Transverse colon (tissue), 3 donors: ENCODE measurements at regions not wholly inside any gene's neighbourhood (a gene's known extent, or its start where the extent isn't known, plus 50 kb on each side); places are given as distances from the start of the nearest gene placed in this dataset.

Source experiments
- EP300 ChIP-seq: sonication (generic); formaldehyde crosslinking; IDR thresholded peaks from one replicate; pipeline ENCODE4 v1.6.1; 2017; ENCODE audit warnings: antibody characterized with exemption, low read depth
- POLR2A ChIP-seq: fragments of 450-650 bp; IDR thresholded peaks from one replicate; pipeline ENCODE4 v1.6.1; 2016; ENCODE audit warnings: antibody characterized with exemption, mild to moderate bottlenecking, moderate library complexity
- TF ChIP-seq, protein P1 (sequence below), 5 experiments: fragments of 200-600 bp in 3 of 5; fragments of 450-650 bp in 2 of 5; sonication (generic) in 3 of 5; IDR thresholded peaks; 1 replicate in 2 of 5; 2 replicates in 3 of 5; pipeline ENCODE4 v1.5.1; 2016 to 2017; ENCODE audit warnings: antibody characterized with exemption in 5 of 5, inconsistent platforms in 3 of 5, mild to moderate bottlenecking in 2 of 5, moderate library complexity in 1 of 5

DNA sequence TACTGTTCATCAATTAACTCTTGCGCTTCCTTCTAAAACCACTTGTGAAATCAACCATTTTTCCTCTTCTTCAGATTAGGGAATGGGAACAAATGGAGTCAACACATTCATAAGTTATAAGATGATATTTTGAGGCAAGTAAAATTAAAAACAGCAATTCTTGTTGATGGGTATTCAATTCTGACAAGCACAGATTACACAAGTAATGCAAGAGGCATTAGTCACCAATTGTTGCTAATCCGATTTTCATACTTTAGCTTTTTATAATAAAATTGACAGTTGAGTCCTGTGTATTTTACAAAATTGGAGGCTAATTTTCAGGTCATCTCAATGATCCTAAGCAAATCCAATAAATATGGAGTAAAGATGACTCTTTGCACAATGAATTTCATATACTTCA lies 918.4 kb upstream of the SOX9 start:
- TF ChIP-seq, protein P1, sequence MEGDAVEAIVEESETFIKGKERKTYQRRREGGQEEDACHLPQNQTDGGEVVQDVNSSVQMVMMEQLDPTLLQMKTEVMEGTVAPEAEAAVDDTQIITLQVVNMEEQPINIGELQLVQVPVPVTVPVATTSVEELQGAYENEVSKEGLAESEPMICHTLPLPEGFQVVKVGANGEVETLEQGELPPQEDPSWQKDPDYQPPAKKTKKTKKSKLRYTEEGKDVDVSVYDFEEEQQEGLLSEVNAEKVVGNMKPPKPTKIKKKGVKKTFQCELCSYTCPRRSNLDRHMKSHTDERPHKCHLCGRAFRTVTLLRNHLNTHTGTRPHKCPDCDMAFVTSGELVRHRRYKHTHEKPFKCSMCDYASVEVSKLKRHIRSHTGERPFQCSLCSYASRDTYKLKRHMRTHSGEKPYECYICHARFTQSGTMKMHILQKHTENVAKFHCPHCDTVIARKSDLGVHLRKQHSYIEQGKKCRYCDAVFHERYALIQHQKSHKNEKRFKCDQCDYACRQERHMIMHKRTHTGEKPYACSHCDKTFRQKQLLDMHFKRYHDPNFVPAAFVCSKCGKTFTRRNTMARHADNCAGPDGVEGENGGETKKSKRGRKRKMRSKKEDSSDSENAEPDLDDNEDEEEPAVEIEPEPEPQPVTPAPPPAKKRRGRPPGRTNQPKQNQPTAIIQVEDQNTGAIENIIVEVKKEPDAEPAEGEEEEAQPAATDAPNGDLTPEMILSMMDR (IDR thresholded peaks at IDR 0.05) = no peak
- no peak for TF ChIP-seq POLR2A
- no peak for TF ChIP-seq EP300
